SJCRH30 (cell line): ENCODE measurements at regions not wholly inside any gene's neighbourhood (a gene's known extent, or its start where the extent isn't known, plus 50 kb on each side); places are given as distances from the start of the nearest gene placed in this dataset.

Source experiments
- DNase-seq, 2 experiments: peaks; one replicate each; pipeline ENCODE4 v3.0.0-alpha.2; 2015 to 2020
- H3K27ac ChIP-seq: fragments of 250-450 bp; sonication (Bioruptor Pico); 2 replicates; pipeline ENCODE4 v1.5.1; 2020; ENCODE audit warnings: mild to moderate bottlenecking, moderate library complexity
- H3K27me3 ChIP-seq: fragments of 250-450 bp; sonication (Bioruptor Pico); 2 replicates; pipeline ENCODE4 v1.5.1; 2020; ENCODE audit warnings: mild to moderate bottlenecking, moderate library complexity
- H3K36me3 ChIP-seq: fragments of 250-450 bp; sonication (Bioruptor Pico); 2 replicates; pipeline ENCODE4 v1.5.1; 2020; ENCODE audit warnings: mild to moderate bottlenecking, moderate library complexity
- H3K4me1 ChIP-seq: fragments of 250-450 bp; sonication (Bioruptor Pico); 2 replicates; pipeline ENCODE4 v1.5.1; 2020; ENCODE audit warnings: mild to moderate bottlenecking, moderate library complexity
- H3K4me3 ChIP-seq: fragments of 250-450 bp; sonication (Bioruptor Pico); 2 replicates; pipeline ENCODE4 v1.5.1; 2020; ENCODE audit warnings: mild to moderate bottlenecking, moderate library complexity
- H3K9me3 ChIP-seq: fragments of 250-450 bp; sonication (Bioruptor Pico); replicated peaks from 2 replicates; pipeline ENCODE4 v1.5.1; 2020; ENCODE audit warnings: mild to moderate bottlenecking, moderate library complexity

GRCh38 chr16:7037495-7037894 lies 295.1 kb upstream of the RBFOX1 start:
- Histone ChIP-seq H3K4me3 (no peak overlapping the region), H3K27ac (no peak overlapping the region), H3K4me1 (no peaks in the 10 kb centered on the region), H3K27me3 (no peaks in the 10 kb centered on the region), H3K9me3 (no peaks in the 10 kb centered on the region), H3K36me3 (no peaks in the 10 kb centered on the region)
- no peak for DNase-seq

GRCh38 chr16:7031031-7031430 lies 301.6 kb upstream of the RBFOX1 start:
- no peak for DNase-seq
- no peak overlapping the region for H3K4me3 ChIP-seq
- no peaks in the 10 kb centered on the region for H3K9me3 ChIP-seq

GRCh38 chr16:7027401-7027800 lies 305.2 kb upstream of the RBFOX1 start:
- no peak overlapping the region for H3K4me3 ChIP-seq
- no peaks in the 10 kb centered on the region for H3K36me3 ChIP-seq
- no peaks in the 10 kb centered on the region for H3K27me3 ChIP-seq
- H3K27ac ChIP-seq, result no peak overlapping the region
- no peaks in the 10 kb centered on the region for H3K9me3 ChIP-seq
- peak in 1 of 2 experiments; percentile 13 for DNase-seq
- no peaks in the 10 kb centered on the region for H3K4me1 ChIP-seq

More at GRCh38 chr16:7031031-7031430, 301.6 kb upstream of the RBFOX1 start:
- Histone ChIP-seq H3K4me1 (no peaks in the 10 kb centered on the region), H3K27me3 (no peaks in the 10 kb centered on the region), H3K27ac (no peak overlapping the region), H3K36me3 (no peaks in the 10 kb centered on the region)

- H3K27me3 ChIP-seq, result no peaks in the 10 kb centered on the region
- H3K4me3 ChIP-seq, result no peak overlapping the region
- no peaks in the 10 kb centered on the region for H3K9me3 ChIP-seq
- H3K27ac ChIP-seq, result no peak overlapping the region
- H3K4me1 ChIP-seq, result no peaks in the 10 kb centered on the region
- H3K36me3 ChIP-seq, result no peaks in the 10 kb centered on the region
- no peak for DNase-seq
Measured at GRCh38 chr16:7026639-7027038, 306.0 kb upstream of the RBFOX1 start.

- no peak overlapping the region for H3K27ac ChIP-seq
- no peaks in the 10 kb centered on the region for H3K36me3 ChIP-seq
- H3K4me1 ChIP-seq, result no peaks in the 10 kb centered on the region
- no peaks in the 10 kb centered on the region for H3K27me3 ChIP-seq
- H3K4me3 ChIP-seq, result no peak overlapping the region
- DNase-seq, result peak; percentile 64 to 88
- H3K9me3 ChIP-seq, result no peaks in the 10 kb centered on the region
Measured at GRCh38 chr16:7025616-7026190, 306.9 kb upstream of the RBFOX1 start.

- Histone ChIP-seq H3K4me3 (no peak overlapping the region), H3K36me3 (no peaks in the 10 kb centered on the region), H3K27ac (no peak overlapping the region), H3K4me1 (no peaks in the 10 kb centered on the region), H3K27me3 (no peaks in the 10 kb centered on the region), H3K9me3 (no peaks in the 10 kb centered on the region)
- no peak for DNase-seq
Measured at GRCh38 chr16:7021653-7022275, 310.9 kb upstream of the RBFOX1 start.

- Histone ChIP-seq H3K9me3 (no peaks in the 10 kb centered on the region), H3K27ac (no peak overlapping the region), H3K4me3 (no peak overlapping the region), H3K36me3 (no peaks in the 10 kb centered on the region), H3K4me1 (no peaks in the 10 kb centered on the region), H3K27me3 (no peaks in the 10 kb centered on the region)
- DNase-seq, result no peak
Measured at GRCh38 chr16:7017006-7017662, 315.5 kb upstream of the RBFOX1 start.

- no peak overlapping the region for H3K4me3 ChIP-seq
- no peak for DNase-seq
- no peaks in the 10 kb centered on the region for H3K36me3 ChIP-seq
- no peaks in the 10 kb centered on the region for H3K27me3 ChIP-seq
- no peaks in the 10 kb centered on the region for H3K9me3 ChIP-seq
- H3K4me1 ChIP-seq, result no peaks in the 10 kb centered on the region
- H3K27ac ChIP-seq, result no peak overlapping the region
Measured at GRCh38 chr16:7014756-7015155, 317.9 kb upstream of the RBFOX1 start.

- H3K27me3 ChIP-seq, result no peaks in the 10 kb centered on the region
- no peaks in the 10 kb centered on the region for H3K36me3 ChIP-seq
- no peaks in the 10 kb centered on the region for H3K4me1 ChIP-seq
- peak in 1 of 2 experiments; percentile 56 for DNase-seq
- no peak overlapping the region for H3K27ac ChIP-seq
- no peak overlapping the region for H3K4me3 ChIP-seq
- no peaks in the 10 kb centered on the region for H3K9me3 ChIP-seq
Measured at GRCh38 chr16:7013990-7014389, 318.7 kb upstream of the RBFOX1 start.

- Histone ChIP-seq H3K9me3 (no peaks in the 10 kb centered on the region), H3K4me1 (no peaks in the 10 kb centered on the region), H3K36me3 (no peaks in the 10 kb centered on the region), H3K4me3 (no peak overlapping the region), H3K27ac (no peak overlapping the region), H3K27me3 (no peaks in the 10 kb centered on the region)
- DNase-seq, result no peak
Measured at GRCh38 chr16:7004266-7004665, 328.4 kb upstream of the RBFOX1 start.

GRCh38 chr16:6993544-6993943 lies 339.1 kb upstream of the RBFOX1 start:
- no peaks in the 10 kb centered on the region; the same call in 1 of the 2 replicates for H3K27me3 ChIP-seq
- H3K4me1 ChIP-seq, result no peaks in the 10 kb centered on the region
- H3K27ac ChIP-seq, result no peak overlapping the region
- DNase-seq, result no peak
- no peaks in the 10 kb centered on the region for H3K9me3 ChIP-seq
- H3K36me3 ChIP-seq, result no peaks in the 10 kb centered on the region
- no peak overlapping the region for H3K4me3 ChIP-seq

GRCh38 chr16:6988846-6989245 lies 343.8 kb upstream of the RBFOX1 start:
- no peaks in the 10 kb centered on the region for H3K4me1 ChIP-seq
- no peak overlapping the region for H3K4me3 ChIP-seq
- H3K36me3 ChIP-seq, result no peaks in the 10 kb centered on the region
- H3K9me3 ChIP-seq, result no peaks in the 10 kb centered on the region
- no peaks in the 10 kb centered on the region; the same call in 1 of the 2 replicates for H3K27me3 ChIP-seq
- H3K27ac ChIP-seq, result no peak overlapping the region
- DNase-seq, result no peak

GRCh38 chr16:6977916-6978315 lies 354.7 kb upstream of the RBFOX1 start:
- no peak for DNase-seq

GRCh38 chr16:6977291-6977690 lies 355.4 kb upstream of the RBFOX1 start:
- H3K9me3 ChIP-seq, result no peaks in the 10 kb centered on the region
- no peaks in the 10 kb centered on the region; the same call in 1 of the 2 replicates for H3K27me3 ChIP-seq
- H3K27ac ChIP-seq, result no peak overlapping the region
- no peaks in the 10 kb centered on the region for H3K36me3 ChIP-seq
- H3K4me1 ChIP-seq, result no peaks in the 10 kb centered on the region
- no peak overlapping the region for H3K4me3 ChIP-seq
- DNase-seq, result no peak

More at GRCh38 chr16:6977916-6978315, 354.7 kb upstream of the RBFOX1 start:
- no peaks in the 10 kb centered on the region for H3K4me1 ChIP-seq
- H3K4me3 ChIP-seq, result no peak overlapping the region
- no peaks in the 10 kb centered on the region for H3K9me3 ChIP-seq
- H3K36me3 ChIP-seq, result no peaks in the 10 kb centered on the region
- H3K27ac ChIP-seq, result no peak overlapping the region
- no peaks in the 10 kb centered on the region; the same call in 1 of the 2 replicates for H3K27me3 ChIP-seq

- Histone ChIP-seq H3K9me3 (no peaks in the 10 kb centered on the region), H3K4me1 (no peaks in the 10 kb centered on the region)
Measured at GRCh38 chr16:6976716-6977115, 355.9 kb upstream of the RBFOX1 start.

More at GRCh38 chr16:6976716-6977115, 355.9 kb upstream of the RBFOX1 start:
- Histone ChIP-seq H3K36me3 (no peaks in the 10 kb centered on the region), H3K27me3 (no peaks in the 10 kb centered on the region; the same call in 1 of the 2 replicates), H3K27ac (no peak overlapping the region), H3K4me3 (no peak overlapping the region)
- no peak for DNase-seq
